ENCODE measurements at regions not wholly inside any gene's neighbourhood (a gene's known extent, or its start where the extent isn't known, plus 50 kb on each side); places are given as distances from the start of the nearest gene placed in this dataset.

GRCh38 chr14:101704140-101704539 lies 57.4 kb upstream of the PPP2R5C start:
- CTCF ChIA-PET: interaction anchor here (1.4 kb wide), 1 partner anchor 18 kb away, joined by 5 read pairs; no protein-coding TSS in a partner anchor

GRCh38 chr14:101705733-101706508 lies 55.6 kb upstream of the PPP2R5C start:
- POLR2A ChIA-PET: interaction anchor here (0.5 to 1.5 kb wide), 6 partner anchors 16 to 242 kb away, joined by 3 to 10 read pairs (median 4); no protein-coding TSS in a partner anchor
- CTCF ChIA-PET: interaction anchor here (0.7 to 3.6 kb wide), 11 partner anchors 16 to 1469 kb away, joined by 3 to 19 read pairs (median 4); no protein-coding TSS in a partner anchor

More at GRCh38 chr14:101704140-101704539, 57.4 kb upstream of the PPP2R5C start:
- POLR2A ChIA-PET: no interaction called here

DNA sequence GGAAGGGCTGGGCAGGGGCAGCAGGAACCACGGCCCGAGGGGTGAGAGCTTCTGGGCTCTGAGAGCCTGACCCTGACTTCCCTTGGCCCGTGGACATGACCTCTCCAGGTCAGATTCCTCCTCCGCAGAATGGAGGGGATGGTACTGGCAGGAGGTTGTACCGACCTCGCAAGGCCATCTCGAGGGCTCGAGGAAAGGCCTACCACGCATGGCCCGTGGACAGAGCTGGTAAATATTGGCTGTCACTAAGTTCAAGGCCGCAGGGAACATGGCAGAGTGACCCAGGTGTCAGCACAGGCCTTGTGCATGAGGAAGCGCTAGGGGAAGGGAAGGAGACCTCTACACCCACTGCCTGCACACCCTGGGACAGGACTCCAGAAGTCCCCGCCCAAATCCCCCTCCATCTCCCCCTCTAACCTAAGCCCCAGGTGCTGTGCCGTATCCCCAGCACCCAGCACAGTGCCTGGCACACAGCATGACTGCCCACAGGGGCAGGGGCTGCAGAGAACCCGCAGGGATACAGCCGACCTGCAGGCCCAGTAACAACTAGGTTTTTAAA lies 54.9 kb upstream of the PPP2R5C start:
- CTCF ChIA-PET: interaction anchor here (0.5 to 3.6 kb wide), 22 partner anchors 10 to 1470 kb away, joined by 3 to 19 read pairs (median 4); no protein-coding TSS in a partner anchor
- POLR2A ChIA-PET: interaction anchor here (0.5 to 1.5 kb wide), 6 partner anchors 16 to 242 kb away, joined by 3 to 10 read pairs (median 4); no protein-coding TSS in a partner anchor

- POLR2A ChIA-PET: interaction anchor here (0.6 to 1.5 kb wide), 3 partner anchors 23 to 248 kb away, joined by 3 to 10 read pairs (median 4); no protein-coding TSS in a partner anchor
Observed at GRCh38 chr14:101707068-101707842, 54.3 kb upstream of the PPP2R5C start.

GRCh38 chr14:101707863-101708620 lies 53.5 kb upstream of the PPP2R5C start:
- CTCF ChIA-PET: interaction anchor here (1.0 to 3.6 kb wide), 8 partner anchors 12 to 253 kb away, joined by 3 to 19 read pairs (median 6); no protein-coding TSS in a partner anchor
- POLR2A ChIA-PET: interaction anchor here (0.6 to 1.3 kb wide), 2 partner anchors 52 to 248 kb away, joined by 3 to 4 read pairs; no protein-coding TSS in a partner anchor

More at GRCh38 chr14:101707068-101707842, 54.3 kb upstream of the PPP2R5C start:
- CTCF ChIA-PET: interaction anchor here (0.5 to 3.6 kb wide), 21 partner anchors 9 to 606 kb away, joined by 3 to 19 read pairs (median 4); no protein-coding TSS in a partner anchor

DNA sequence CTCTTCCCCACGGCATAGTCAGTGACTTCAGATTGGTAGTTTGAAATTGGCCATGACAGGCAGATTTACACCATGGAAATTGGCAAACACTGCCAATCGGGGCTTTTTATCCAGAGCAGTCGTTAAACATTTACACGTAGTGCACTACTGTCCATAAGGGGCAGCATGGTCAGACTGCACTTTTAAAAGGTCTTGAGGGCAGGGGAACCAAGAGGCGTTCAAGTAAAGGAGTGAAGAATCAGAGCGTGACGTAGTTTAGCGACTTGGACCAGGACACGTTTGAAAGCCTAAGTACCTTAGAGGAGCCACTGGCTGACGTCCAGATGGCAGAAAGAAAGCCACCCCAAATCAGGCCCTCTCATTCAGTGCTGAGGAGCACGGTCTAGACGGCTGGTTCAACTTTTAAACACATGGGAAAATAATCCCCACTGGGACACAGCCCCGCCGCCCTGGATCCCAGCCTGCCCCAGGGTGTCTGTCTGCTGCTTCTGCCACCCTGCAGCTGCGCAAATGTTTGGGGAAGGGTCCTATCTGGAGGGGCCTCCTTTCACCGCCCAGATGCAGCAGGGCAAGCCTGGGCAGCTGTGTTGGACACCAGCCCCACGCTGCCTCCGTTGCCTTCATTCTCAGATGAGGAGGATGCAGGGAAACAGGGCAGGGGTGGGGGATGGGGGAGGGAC lies 52.5 kb upstream of the PPP2R5C start:
- ChIA-PET POLR2A (interaction anchor here (1.6 kb wide), 1 partner anchor 11 kb away, joined by 3 read pairs; no protein-coding TSS in a partner anchor), CTCF (interaction anchor here (0.8 to 1.6 kb wide), 2 partner anchors 12 to 18 kb away, joined by 3 read pairs; no protein-coding TSS in a partner anchor)

DNA sequence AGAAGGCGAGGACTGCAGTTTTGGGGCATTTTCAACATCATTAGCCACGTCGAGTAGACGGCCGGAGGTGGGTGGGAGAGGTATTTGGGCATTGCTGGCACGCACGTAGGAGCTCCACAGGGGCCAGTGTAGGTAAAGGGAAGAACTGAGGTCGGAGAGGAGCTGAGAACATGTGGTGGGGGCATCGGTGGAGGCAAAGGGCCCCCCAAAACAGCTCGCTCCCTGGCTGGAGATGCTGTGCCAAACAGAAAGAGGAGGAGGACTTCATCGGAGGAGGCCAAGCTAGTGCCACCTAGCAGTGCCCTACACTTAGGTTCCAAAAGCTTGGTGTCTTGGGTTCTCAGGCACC lies 52.0 kb upstream of the PPP2R5C start:
- CTCF ChIA-PET: interaction anchor here (0.7 to 1.6 kb wide), 4 partner anchors 12 to 212 kb away, joined by 3 to 5 read pairs (median 3); no protein-coding TSS in a partner anchor
- POLR2A ChIA-PET: interaction anchor here (1.6 kb wide), 1 partner anchor 10 kb away, joined by 3 read pairs; no protein-coding TSS in a partner anchor

DNA sequence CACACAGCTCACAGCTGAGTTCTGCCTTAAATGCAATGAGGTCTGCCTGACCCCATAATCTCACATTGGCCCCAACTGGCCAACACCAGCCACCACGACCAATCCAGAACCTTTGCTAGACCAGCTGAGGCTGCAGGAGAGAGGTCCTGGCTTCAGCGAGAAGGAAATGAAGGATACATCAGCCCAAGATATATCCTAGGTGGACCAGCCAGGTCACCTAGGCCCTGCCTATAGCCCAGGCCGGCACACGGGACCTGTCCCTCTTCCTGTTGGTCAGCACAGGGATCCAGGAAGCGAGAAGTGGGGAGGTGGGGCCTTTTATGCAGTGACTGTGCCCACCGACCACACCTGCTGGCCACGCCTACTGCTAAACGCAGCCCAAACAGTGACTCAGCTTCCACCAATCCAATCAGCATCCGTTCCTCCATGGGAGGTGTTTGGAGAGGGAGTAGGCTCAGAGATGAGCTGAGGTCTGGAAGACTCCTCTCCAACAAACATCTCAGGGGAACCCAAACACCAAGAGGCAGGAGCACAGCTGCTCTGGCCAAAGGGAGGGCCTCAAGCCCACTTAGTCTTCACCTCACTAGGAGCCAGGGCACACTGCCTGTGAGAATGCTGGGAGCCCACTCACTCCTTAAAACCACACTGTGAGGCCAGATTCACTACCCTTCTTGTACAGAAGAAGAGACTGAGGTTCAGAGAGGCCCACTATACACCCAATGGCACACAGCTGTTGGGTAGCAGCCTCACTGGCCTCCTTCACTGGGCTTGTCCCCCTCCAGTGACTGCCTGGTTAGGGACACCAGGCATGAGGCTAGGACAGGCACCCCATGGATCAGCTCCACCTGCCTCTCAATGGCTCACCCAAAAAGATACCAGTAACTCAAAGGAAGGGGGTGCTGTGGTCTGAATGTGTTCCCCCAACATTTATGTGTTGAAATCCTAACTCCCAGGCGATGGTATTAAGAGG lies 51.3 kb upstream of the PPP2R5C start:
- ChIA-PET CTCF (interaction anchor here (0.7 to 1.6 kb wide), 4 partner anchors 11 to 211 kb away, joined by 3 to 5 read pairs (median 3); no protein-coding TSS in a partner anchor), POLR2A (interaction anchor here (1.6 kb wide), 1 partner anchor 9 kb away, joined by 3 read pairs; no protein-coding TSS in a partner anchor)

- POLR2A ChIA-PET: no interaction called here
- CTCF ChIA-PET: no interaction called here
Observed at GRCh38 chr14:101711041-101711856, 50.3 kb upstream of the PPP2R5C start.
